Spleen (tissue), 11 donors: ENCODE measurements at regions not wholly inside any gene's neighbourhood (a gene's known extent, or its start where the extent isn't known, plus 50 kb on each side); places are given as distances from the start of the nearest gene placed in this dataset.

Source experiments
- DNase-seq: peaks from one replicate; pipeline ENCODE4 v3.0.0-alpha.2; 2020
- H3K27ac ChIP-seq, 8 donors: fragments of 200-600 bp; sonication (generic) in 7 of 8; 1 replicate in 4 of 8; 2 replicates in 4 of 8; pipeline versions ENCODE4 v1.5.0 to v1.8.0; 2016 to 2021; ENCODE audit warnings: inconsistent platforms in 4 of 8, mild to moderate bottlenecking in 4 of 8, moderate library complexity in 1 of 8
- H3K27me3 ChIP-seq, 7 donors: fragments of 200-600 bp; sonication (generic) in 6 of 7; replicated peaks in 1 of 7; 1 replicate in 4 of 7; 2 replicates in 3 of 7; pipeline versions ENCODE4 v1.5.0 to v1.8.0; 2016 to 2021; ENCODE audit warnings: inconsistent platforms in 3 of 7, mild to moderate bottlenecking in 1 of 7
- H3K36me3 ChIP-seq, 6 donors: fragments of 200-600 bp; sonication (generic) in 5 of 6; 1 replicate in 4 of 6; 2 replicates in 2 of 6; pipeline versions ENCODE4 v1.5.0 to v1.8.0; 2016 to 2021; ENCODE audit warnings: inconsistent platforms in 2 of 6
- H3K4me1 ChIP-seq, 6 donors: fragments of 200-600 bp; sonication (generic) in 5 of 6; 1 replicate in 3 of 6; 2 replicates in 3 of 6; pipeline versions ENCODE4 v1.5.0 to v1.8.0; 2016 to 2021; ENCODE audit warnings: inconsistent platforms in 3 of 6
- H3K4me3 ChIP-seq, 8 donors: fragments of 200-600 bp; sonication (generic) in 7 of 8; 1 replicate in 4 of 8; 2 replicates in 4 of 8; pipeline versions ENCODE4 v1.5.0 to v1.8.0; 2016 to 2021; ENCODE audit warnings: inconsistent platforms in 4 of 8, mild to moderate bottlenecking in 4 of 8, moderate library complexity in 2 of 8
- H3K9me3 ChIP-seq, 8 donors: fragments of 200-600 bp; sonication (generic) in 7 of 8; 1 replicate in 4 of 8; 2 replicates in 4 of 8; pipeline versions ENCODE4 v1.5.0 to v1.8.0; 2016 to 2021; ENCODE audit warnings: inconsistent platforms in 4 of 8
- CTCF ChIP-seq, 11 experiments: fragments of 200-600 bp in 7 of 11; fragments of 450-650 bp in 4 of 11; sonication (generic) in 4 of 11; IDR thresholded peaks in 8 of 11; conservative IDR thresholded peaks in 3 of 11; 1 replicate in 7 of 11; 2 replicates in 4 of 11; pipeline versions ENCODE4 v1.4.0 to v1.8.0; 2016 to 2021; ENCODE audit warnings: antibody characterized with exemption in 11 of 11, inconsistent platforms in 4 of 11, mild to moderate bottlenecking in 1 of 11
- POLR2A ChIP-seq, 3 donors: fragments of 450-650 bp; IDR thresholded peaks; one replicate each; pipeline ENCODE4 v1.5.1; 2017; ENCODE audit warnings: antibody characterized with exemption in 3 of 3, mild to moderate bottlenecking in 1 of 3
- POLR2AphosphoS5 ChIP-seq, 3 donors: sonication (generic); formaldehyde crosslinking; IDR thresholded peaks; one replicate each; pipeline ENCODE4 v1.5.1; 2017; ENCODE audit warnings: antibody characterized with exemption in 3 of 3
- WGBS, 5 donors: extraction: QIAGEN DNeasy Blood & Tissue Kit in 3 of 5; methylation state at CpG; one replicate each; pipeline versions ENCODE4 v1.1.5 to v1.1.7; 2013 to 2018; 5-methylcytosine and 5-hydroxymethylcytosine counted together
- intact Hi-C: fragments of 100-400 bp; cut with DNase I; formaldehyde crosslinking; loops from one replicate; pipeline ENCODE4 v1.15.0; 2023; ENCODE audit warnings: low total_unique reads
- donor health status: healthy with polysubstance abuse.
- donor health status: DM: no; HTN: no; CAD: no; lungs with moderate emphysema.
- donor health status: DM: no; HTN: no; CAD: no.
- donor health status: Bipolar disorder and iron deficiency.
- donor health status: healthy.
- donor health status: DM: no; HTN: no; CAD: no.
- donor health status: DM: yes; HTN: yes; CAD: no.

DNA sequence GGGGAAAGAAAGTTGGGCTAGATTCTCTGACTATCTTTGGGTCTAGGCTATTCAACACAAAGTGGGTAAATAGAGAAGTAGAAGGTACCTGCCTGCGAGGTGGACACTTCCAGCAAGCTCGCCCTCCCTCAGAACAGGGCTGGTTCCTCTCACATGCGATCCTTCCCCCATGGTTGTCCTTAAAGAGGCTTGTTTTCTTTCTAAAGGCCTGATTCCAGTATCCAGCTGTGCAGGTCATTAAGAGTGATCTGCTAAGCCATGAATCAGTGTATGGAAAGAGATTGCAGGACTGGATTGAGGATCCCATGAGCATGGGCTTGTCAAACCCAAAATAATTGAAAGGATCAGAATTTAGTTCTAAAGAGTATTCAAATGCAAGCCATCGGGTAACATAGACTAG is 189.0 kb downstream of the URB2 start:
- no peak overlapping the region for H3K27ac ChIP-seq
- H3K27me3 ChIP-seq: peaks cover 0 to 4% (median 0%) of the 10 kb centered on the region in 7 donors
- no peaks in the 10 kb centered on the region for H3K36me3 ChIP-seq
- no peaks in the 10 kb centered on the region for H3K4me1 ChIP-seq
- no peak overlapping the region for H3K4me3 ChIP-seq
- TF ChIP-seq POLR2AphosphoS5 (IDR thresholded peaks at IDR 0.05) (no peak), CTCF (IDR thresholded peaks at IDR 0.05 in 8 of 11, conservative IDR thresholded peaks at IDR 0.05 in 3 of 11) (no peak), POLR2A (IDR thresholded peaks at IDR 0.05) (no peak)
- intact Hi-C loops: no loop called here
- DNase-seq: no peak
- peaks cover 0 to 20% (median 9%) of the 10 kb centered on the region in 8 donors for H3K9me3 ChIP-seq
- WGBS, 5 donors: 89 to 93% (median 91%) methylated on average over 4 of the region's 4 CpGs

- H3K36me3 ChIP-seq: no peaks in the 10 kb centered on the region
- 64 to 76% (median 72%) methylated on average over 2 of the region's 2 CpGs for WGBS, 5 donors
- intact Hi-C loops: no loop called here
- no peak overlapping the region for H3K27ac ChIP-seq
- peaks cover 0 to 12% (median under 1%) of the 10 kb centered on the region in 8 donors for H3K9me3 ChIP-seq
- TF ChIP-seq POLR2A (IDR thresholded peaks at IDR 0.05): no peak
- TF ChIP-seq POLR2AphosphoS5 (IDR thresholded peaks at IDR 0.05): no peak
- no peak for TF ChIP-seq CTCF (IDR thresholded peaks at IDR 0.05 in 8 of 11, conservative IDR thresholded peaks at IDR 0.05 in 3 of 11)
- H3K27me3 ChIP-seq: peaks cover 0 to 4% (median 0%) of the 10 kb centered on the region in 7 donors
- DNase-seq: no peak
- H3K4me3 ChIP-seq: no peak overlapping the region
- H3K4me1 ChIP-seq: no peaks in the 10 kb centered on the region
Observed at GRCh38 chr1:229815961-229816360, 189.9 kb downstream of the URB2 start.

DNA sequence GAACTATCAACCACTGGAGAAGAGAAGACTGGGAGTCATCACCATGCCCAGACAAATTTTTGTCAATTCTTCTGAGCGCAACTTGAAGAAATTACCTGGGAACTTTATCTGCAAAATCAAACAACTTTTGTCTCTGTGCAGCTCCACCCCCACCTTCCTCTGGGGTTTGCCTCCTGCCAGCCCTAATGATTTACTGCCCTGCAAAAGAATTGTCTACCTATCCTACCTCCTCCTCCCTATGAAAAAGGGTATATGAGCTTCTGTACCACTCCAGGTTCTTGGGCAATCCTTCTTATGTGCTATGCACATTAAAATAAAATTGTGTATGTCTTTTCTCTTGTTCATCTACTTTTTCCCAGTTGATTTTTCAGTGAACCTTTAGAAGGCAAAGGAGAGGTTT is 191.9 kb downstream of the URB2 start:
- H3K4me3 ChIP-seq: no peak overlapping the region
- H3K36me3 ChIP-seq: no peaks in the 10 kb centered on the region
- H3K27me3 ChIP-seq: peaks cover 0 to 4% (median 0%) of the 10 kb centered on the region in 7 donors
- no peak for TF ChIP-seq POLR2A (IDR thresholded peaks at IDR 0.05)
- TF ChIP-seq CTCF (IDR thresholded peaks at IDR 0.05 in 8 of 11, conservative IDR thresholded peaks at IDR 0.05 in 3 of 11): no peak
- no peak for TF ChIP-seq POLR2AphosphoS5 (IDR thresholded peaks at IDR 0.05)
- H3K27ac ChIP-seq: no peak overlapping the region
- intact Hi-C loops: no loop called here
- no peaks in the 10 kb centered on the region for H3K4me1 ChIP-seq
- no peak for DNase-seq
- 77 to 95% (median 91%) methylated on average over 1 of the region's 1 CpG for WGBS, 5 donors
- peaks cover 0 to 12% (median 0%) of the 10 kb centered on the region in 8 donors for H3K9me3 ChIP-seq

GRCh38 chr1:229819091-229819490 is 193.0 kb downstream of the URB2 start:
- H3K27ac ChIP-seq: no peak overlapping the region
- no peaks in the 10 kb centered on the region for H3K4me1 ChIP-seq
- intact Hi-C loops: no loop called here
- peaks cover 0 to 12% (median 0%) of the 10 kb centered on the region in 8 donors for H3K9me3 ChIP-seq
- 41 to 69% (median 58%) methylated on average over 1 of the region's 1 CpG for WGBS, 5 donors
- H3K4me3 ChIP-seq: no peak overlapping the region
- no peak for DNase-seq
- H3K27me3 ChIP-seq: peaks cover 0 to 4% (median 0%) of the 10 kb centered on the region in 7 donors
- TF ChIP-seq POLR2A (IDR thresholded peaks at IDR 0.05) (no peak), CTCF (IDR thresholded peaks at IDR 0.05 in 8 of 11, conservative IDR thresholded peaks at IDR 0.05 in 3 of 11) (no peak), POLR2AphosphoS5 (IDR thresholded peaks at IDR 0.05) (no peak)
- H3K36me3 ChIP-seq: no peaks in the 10 kb centered on the region
